GM19025 (cell line): ENCODE measurements at regions not wholly inside any gene's neighbourhood (a gene's known extent, or its start where the extent isn't known, plus 50 kb on each side); places are given as distances from the start of the nearest gene placed in this dataset.
"Not testable (repeated sequence)": the region's sequence is repeated elsewhere in the genome, so short reads cannot be mapped to it uniquely, and the experiment has no call there.

Experiments used
- ATAC-seq: cut with Tn5 transposase; IDR thresholded peaks from one replicate; pipeline ENCODE4 v1.9.1; 2021; ENCODE audit warnings: mild to moderate bottlenecking, low read depth, moderate library complexity; ENCODE audit not compliant: unreplicated experiment

GRCh38 chr5:93359296-93359959 is 221.6 kb downstream of the NR2F1-AS1 start:
- ATAC-seq = no peak

DNA sequence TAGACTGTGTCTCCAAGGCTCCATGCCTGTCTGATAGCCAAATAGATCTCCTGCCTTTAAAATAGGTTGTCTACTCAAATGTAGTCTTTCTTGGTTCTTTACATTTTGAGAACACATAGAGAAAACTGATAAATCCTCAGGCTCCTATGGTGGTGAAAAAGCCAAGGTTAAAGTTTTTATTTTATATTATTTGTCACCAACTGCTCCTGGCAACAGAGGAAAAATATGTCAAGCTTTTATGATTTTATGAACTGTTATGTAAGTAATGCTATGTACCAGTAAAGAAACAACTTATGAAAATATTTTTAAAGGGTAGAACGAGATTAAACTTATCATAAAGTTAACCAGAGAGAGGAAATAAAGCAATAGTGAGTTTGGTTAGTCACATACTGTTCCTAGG is 222.8 kb downstream of the NR2F1-AS1 start:
- no peak for ATAC-seq

DNA sequence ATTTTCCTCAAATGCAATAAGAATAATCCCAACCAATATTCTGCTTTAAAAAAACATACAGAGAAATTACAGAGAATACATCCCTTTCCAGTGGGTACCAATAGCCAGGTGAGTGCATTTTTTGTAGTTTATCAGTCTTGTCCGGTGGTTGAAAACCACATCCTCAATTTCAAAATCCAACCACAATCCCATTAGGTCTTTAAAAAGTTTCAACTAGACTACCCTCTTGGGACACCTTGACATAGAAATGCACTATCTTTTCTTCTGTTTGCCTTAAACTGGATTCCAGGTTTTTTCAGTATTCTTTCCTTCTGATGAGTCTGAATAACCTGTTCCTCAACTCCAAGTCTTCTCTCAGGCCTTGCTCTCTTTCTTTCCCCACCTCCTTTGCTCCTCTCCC is 223.3 kb downstream of the NR2F1-AS1 start:
- no peak for ATAC-seq

DNA sequence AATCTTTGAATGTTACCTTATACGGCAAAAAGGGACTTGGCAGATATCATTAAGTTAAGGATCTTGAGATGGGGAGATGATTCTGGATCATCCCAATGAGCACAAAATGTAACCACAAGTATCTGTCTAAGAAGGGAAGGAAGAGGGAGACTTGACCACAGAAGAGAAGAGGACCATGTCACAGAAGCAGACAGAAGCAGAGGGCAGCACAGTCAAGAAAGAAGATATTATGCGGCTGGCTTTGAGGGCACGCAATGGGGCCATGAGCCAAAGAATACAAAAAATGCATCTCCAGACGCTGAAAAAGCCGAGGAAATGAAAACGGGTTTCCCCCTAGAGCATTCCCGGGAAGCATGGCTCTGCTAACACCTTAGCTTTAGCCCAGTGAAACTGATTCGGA is 225.3 kb downstream of the NR2F1-AS1 start:
- no peak for ATAC-seq

- no peak for ATAC-seq
These were observed 228.8 kb downstream of the NR2F1-AS1 start for GRCh38 chr5:93352186-93352585.

GRCh38 chr5:93349613-93350012 is 231.4 kb downstream of the NR2F1-AS1 start:
- ATAC-seq = no peak

DNA sequence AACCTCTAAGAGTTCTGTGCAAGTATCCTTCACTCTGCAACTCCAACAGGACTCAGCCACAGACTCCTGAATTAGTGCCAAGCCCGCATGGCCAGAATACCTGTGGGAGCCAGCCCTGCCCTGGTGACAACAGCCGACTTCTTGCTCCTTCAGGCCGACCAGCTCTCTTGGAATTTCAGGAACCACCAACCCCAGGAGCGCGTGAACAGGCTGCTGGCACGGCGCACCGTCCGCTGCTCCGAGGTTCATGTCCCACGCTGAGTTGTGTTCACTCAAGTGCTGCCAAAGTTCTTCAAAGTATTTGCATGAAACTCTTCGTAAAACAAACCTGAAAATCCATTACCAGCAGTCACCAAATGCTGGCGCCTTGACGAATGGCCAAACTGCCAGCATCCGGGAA is 232.8 kb downstream of the NR2F1-AS1 start:
- no peak for ATAC-seq

- ATAC-seq = not testable (repeated sequence)
These were observed 234.2 kb downstream of the NR2F1-AS1 start for GRCh38 chr5:93346850-93347249.

DNA sequence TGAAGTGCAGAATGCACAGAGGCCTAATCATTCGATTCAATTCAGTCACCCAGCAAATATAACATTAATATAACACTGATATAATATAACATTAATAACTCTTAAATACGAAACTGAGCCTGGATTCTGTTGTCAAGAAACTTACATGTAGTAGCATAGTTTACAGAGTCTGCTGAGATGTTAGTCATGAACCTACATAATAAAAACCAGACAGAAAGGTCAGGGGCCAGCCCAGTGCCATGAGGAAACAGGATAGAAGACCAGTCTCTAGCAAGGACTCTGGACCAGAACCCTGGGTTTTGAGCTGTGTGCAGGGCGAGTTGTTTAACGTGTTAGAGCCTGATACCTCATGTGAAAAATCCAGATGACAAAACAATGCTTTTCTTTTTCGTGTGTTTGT is 234.7 kb downstream of the NR2F1-AS1 start:
- ATAC-seq = no peak

DNA sequence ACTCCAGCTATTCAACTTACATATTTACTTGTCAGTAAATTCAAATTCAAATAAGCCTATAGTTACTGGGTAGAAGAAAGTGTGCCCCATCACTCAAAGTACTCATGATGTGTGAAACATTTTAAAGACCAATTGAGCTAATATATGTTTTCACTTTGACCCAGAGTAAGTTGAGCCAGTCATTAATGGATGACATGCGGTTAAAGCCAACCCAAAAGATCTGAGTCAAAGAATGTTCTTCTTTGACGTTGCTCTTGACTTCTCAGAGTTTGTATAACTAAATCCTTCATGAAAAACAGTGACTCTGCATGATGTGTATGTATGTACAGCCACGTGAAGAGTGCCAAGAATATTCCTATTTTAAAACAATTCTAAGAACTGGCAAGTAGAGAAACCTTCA is 237.4 kb downstream of the NR2F1-AS1 start:
- ATAC-seq = no peak

GRCh38 chr5:93342563-93343061 is 238.4 kb downstream of the NR2F1-AS1 start:
- ATAC-seq = peak; percentile 71

DNA sequence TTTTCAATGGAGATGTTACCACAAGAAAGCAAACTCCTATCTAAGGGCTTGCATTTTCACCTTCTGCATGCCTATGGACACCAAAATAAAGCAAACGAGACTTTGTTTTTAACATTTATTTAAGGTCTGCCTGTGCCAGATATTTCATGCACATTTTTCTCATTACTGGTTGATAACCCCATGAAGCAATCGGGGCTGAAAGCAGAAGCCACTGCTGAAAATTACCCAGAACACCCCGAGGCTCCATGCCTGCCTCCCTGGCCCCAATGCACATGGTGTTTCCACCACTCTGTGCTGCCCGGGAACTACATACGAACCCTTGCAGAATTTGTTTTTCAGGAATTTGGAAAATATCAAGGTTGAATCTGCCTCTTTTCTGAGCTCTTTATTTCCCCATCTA is 240.1 kb downstream of the NR2F1-AS1 start:
- no peak for ATAC-seq

DNA sequence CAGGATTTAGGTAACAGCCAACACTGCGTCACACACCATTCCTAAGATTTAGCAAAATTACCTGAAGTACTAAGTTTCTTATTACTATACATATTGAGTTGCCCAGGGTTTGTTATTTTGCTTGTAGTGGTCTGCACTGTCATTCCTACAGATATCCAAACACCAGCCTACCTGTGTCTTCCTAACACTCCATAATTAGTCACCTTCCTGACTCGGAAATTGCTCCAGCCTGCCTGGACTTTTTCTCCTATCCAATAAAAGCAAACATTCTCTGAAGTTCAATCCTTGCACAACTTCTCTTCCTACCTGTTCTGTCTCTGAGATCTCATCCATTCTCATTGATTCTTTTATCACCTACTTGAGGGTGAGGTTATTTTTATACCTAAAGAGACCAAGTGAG is 243.9 kb downstream of the NR2F1-AS1 start:
- no peak for ATAC-seq

DNA sequence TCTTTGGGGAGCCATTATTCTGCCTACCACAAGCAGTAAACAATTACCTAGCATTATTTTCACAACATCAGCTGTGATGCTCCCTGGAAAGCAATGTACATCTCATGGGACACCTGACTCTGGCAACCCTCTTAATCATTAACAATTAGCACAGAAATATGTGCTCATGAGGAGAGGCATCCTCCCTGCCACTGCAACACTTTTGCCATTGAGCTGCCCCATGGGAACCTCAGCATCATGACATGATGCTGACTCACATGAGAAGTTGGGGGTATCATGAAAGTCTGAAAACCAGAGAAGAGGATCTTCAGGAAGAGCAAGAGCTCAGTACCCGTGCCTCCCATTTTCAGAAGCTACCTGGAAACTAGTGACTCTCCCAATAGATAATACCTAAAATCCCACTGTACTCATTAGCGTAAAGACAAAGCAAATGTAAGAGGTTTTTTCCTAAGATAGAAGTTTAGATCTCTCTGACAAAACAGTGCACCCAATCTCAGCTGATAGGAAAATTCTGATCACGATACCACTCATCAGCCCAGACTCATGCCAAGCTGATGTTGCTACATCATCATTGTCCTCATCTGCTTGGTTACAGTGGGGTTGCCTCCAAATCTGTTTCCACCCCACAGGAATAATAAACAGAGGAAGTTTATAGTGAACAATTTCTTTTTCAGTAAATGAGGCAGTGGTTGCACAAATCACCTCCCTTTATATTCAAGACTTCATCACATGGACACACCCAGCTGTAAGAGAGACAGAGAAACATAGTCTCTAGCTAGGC is 244.5 kb downstream of the NR2F1-AS1 start:
- ATAC-seq = no peak

GRCh38 chr5:93331863-93332262 is 249.2 kb downstream of the NR2F1-AS1 start:
- ATAC-seq = no peak

GRCh38 chr5:93331241-93331640 is 249.8 kb downstream of the NR2F1-AS1 start:
- no peak for ATAC-seq

DNA sequence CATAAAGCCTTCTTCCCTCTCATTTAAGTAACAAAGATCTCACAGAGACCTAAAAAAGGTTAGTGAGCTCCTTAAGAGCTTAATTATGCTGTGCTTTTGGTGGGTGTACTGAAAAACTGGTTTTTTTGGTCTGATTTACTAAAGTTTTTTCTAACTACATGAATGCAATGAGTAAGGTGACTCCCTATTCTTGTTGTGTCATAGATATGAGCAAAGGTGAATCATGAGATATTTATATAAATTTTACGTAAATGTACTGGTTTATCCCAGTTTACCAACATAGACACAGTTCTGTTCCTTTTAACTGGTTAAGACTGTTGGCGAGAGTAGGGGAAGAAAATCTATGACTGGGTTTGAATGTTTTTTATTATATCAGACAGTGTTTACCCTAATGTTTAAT is 250.5 kb downstream of the NR2F1-AS1 start:
- ATAC-seq = no peak

DNA sequence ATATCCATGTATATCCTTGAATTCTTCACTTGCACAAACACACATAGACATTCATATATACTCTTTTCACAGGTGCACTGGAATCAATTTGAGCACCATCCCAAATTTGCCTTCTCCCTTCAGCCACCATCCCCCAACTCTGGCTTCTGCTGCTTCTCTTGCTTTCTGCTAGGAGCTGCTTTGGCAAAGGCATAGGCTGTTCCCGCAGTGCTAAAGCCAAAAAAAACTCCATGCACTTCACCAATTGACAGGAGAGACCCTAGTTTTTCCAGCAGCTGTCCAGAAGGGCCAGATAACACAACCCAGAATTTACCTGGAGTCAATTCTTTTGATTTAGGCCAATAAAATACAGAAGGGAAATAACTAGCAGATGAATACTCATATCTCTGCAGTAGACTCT is 251.3 kb downstream of the NR2F1-AS1 start:
- ATAC-seq = no peak

DNA sequence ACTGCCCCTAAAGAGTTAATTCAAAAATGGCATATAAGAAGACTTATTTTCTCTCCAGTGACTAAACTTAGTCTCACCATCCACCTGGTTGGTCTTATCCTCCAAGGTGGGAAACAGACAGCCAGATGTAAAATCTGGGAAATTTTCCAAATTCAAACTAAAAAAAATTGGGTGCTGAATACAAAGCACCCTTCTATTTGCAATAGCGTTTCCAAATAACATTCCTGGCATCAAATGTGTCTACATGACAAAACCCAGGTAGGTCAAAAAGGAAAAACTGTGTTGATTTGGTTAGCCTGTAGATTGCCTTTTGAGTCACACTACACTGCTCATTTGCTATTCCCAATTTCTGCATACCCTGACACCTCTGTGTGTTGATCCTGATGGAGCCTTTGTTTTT is 252.2 kb downstream of the NR2F1-AS1 start:
- no peak for ATAC-seq

- ATAC-seq = no peak
These were observed 253.4 kb downstream of the NR2F1-AS1 start for GRCh38 chr5:93327605-93328004.

GRCh38 chr5:93325946-93326345 is 255.1 kb downstream of the NR2F1-AS1 start:
- ATAC-seq = no peak
